CD4-positive, alpha-beta T cell treated with Interleukin-4 for 1 hour (primary cell): ENCODE measurements at regions not wholly inside any gene's neighbourhood (a gene's known extent, or its start where the extent isn't known, plus 50 kb on each side); places are given as distances from the start of the nearest gene placed in this dataset.
A peak's percentile ranks its signal among the peaks of the same experiment; 100 is the strongest.

Source experiments
- DNase-seq, 2 donors: peaks; one replicate each; pipeline ENCODE4 v3.0.0-alpha.2; 2020 to 2022

- peak in 1 of 2 donors; percentile 2 for DNase-seq
These were observed 75.5 kb upstream of the UNC5A start for GRCh38 chr5:176734756-176735342.

- DNase-seq, result peak in 1 of 2 donors; percentile 7
These were observed 74.7 kb upstream of the UNC5A start for GRCh38 chr5:176735383-176736265.

- DNase-seq, result peak in 1 of 2 donors; percentile 6
These were observed 73.9 kb upstream of the UNC5A start for GRCh38 chr5:176736301-176736930.

GRCh38 chr5:176736931-176737745 is 73.2 kb upstream of the UNC5A start:
- DNase-seq, result peak in 1 of 2 donors; percentile 5

GRCh38 chr5:176737746-176738636 is 72.4 kb upstream of the UNC5A start:
- DNase-seq, result peak in 1 of 2 donors; percentile 2

- DNase-seq, result peak in 1 of 2 donors; percentile 1
These were observed 71.6 kb upstream of the UNC5A start for GRCh38 chr5:176738637-176739250.

GRCh38 chr5:176739461-176740051 is 70.8 kb upstream of the UNC5A start:
- DNase-seq, result peak in 1 of 2 donors; percentile 3

- DNase-seq, result peak in 1 of 2 donors; percentile 1
These were observed 70.1 kb upstream of the UNC5A start for GRCh38 chr5:176740131-176740701.

GRCh38 chr5:176740702-176741496 is 69.5 kb upstream of the UNC5A start:
- peak in 1 of 2 donors; percentile 8 for DNase-seq

GRCh38 chr5:176741561-176742211 is 68.7 kb upstream of the UNC5A start:
- peak in 1 of 2 donors; percentile 3 for DNase-seq

- peak in 1 of 2 donors; percentile 3 for DNase-seq
These were observed 67.9 kb upstream of the UNC5A start for GRCh38 chr5:176742246-176743105.

- DNase-seq, result peak in 1 of 2 donors; percentile 8
These were observed 67.1 kb upstream of the UNC5A start for GRCh38 chr5:176743136-176743861.

- DNase-seq, result peak in 1 of 2 donors; percentile 6
These were observed 66.3 kb upstream of the UNC5A start for GRCh38 chr5:176743868-176744583.

- DNase-seq, result peak; percentile 2 to 6
These were observed 65.8 kb upstream of the UNC5A start for GRCh38 chr5:176744584-176744965.

- no peak for DNase-seq
These were observed 62.7 kb upstream of the UNC5A start for GRCh38 chr5:176747670-176748072.
